HEK293 (cell line): ENCODE measurements at regions not wholly inside any gene's neighbourhood (a gene's known extent, or its start where the extent isn't known, plus 50 kb on each side); places are given as distances from the start of the nearest gene placed in this dataset.

Experiments
- CTCF ChIA-PET: fragments of 350-600 bp; formaldehyde crosslinking; extraction: SDS; loops from one replicate; lab custom pipeline; 2021; ENCODE audit warnings: antibody characterized with exemption; lab: Yijun Ruan, JAX
- POLR2A ChIA-PET: fragments of 300-600 bp; formaldehyde crosslinking; extraction: SDS; loops from one replicate; lab custom pipeline; 2020; ENCODE audit warnings: antibody characterized with exemption, inconsistent platforms; lab: Yijun Ruan, JAX
- H3K27ac ChIP-seq: fragments of 200-500 bp; sonication (Bioruptor generic); 2 replicates; pipeline ENCODE4 v1.5.1; 2014; ENCODE audit warnings: low read depth, low read length, control low read depth, inconsistent platforms; ENCODE audit errors: extremely low read depth
- H3K36me3 ChIP-seq, 2 experiments: fragments of 200-500 bp in 1 of 2; sonication (Bioruptor generic) in 1 of 2; 1 replicate in 1 of 2; 2 replicates in 1 of 2; pipeline ENCODE4 v1.5.1; 2014 to 2017; ENCODE audit warnings: inconsistent platforms in 2 of 2, low read length in 2 of 2; ENCODE audit not compliant: control insufficient read depth in 2 of 2, insufficient read depth in 1 of 2
- H3K4me1 ChIP-seq: fragments of 200-500 bp; sonication (Bioruptor generic); 2 replicates; pipeline ENCODE4 v1.5.1; 2014; ENCODE audit warnings: mild to moderate bottlenecking, low read length, inconsistent platforms; ENCODE audit not compliant: control insufficient read depth, insufficient read depth
- H3K4me3 ChIP-seq: 2 replicates; pipeline ENCODE4 v1.5.1; 2011; ENCODE audit warnings: low read depth, mild to moderate bottlenecking, control low read depth, low read length, moderate library complexity
- H3K9me3 ChIP-seq: fragments of 200-500 bp; sonication (Bioruptor generic); 2 replicates; pipeline ENCODE4 v1.5.1; 2014; ENCODE audit warnings: low read depth, low read length, inconsistent platforms; ENCODE audit not compliant: control insufficient read depth, insufficient read depth
- GLIS1 ChIP-seq: fragments of 450-650 bp; formaldehyde crosslinking; IDR thresholded peaks from 2 replicates; pipeline ENCODE4 v1.5.1; 2016; ENCODE audit warnings: missing biosample characterization, missing genetic modification characterization
- HOXA7 ChIP-seq: sonication (generic); formaldehyde crosslinking; IDR thresholded peaks from 2 replicates; pipeline ENCODE4 v1.8.1; 2022; ENCODE audit warnings: missing genetic modification reagents, borderline replicate concordance
- KLF9 ChIP-seq: fragments of 450-650 bp; formaldehyde crosslinking; IDR thresholded peaks from 2 replicates; pipeline ENCODE4 v1.5.1; 2016; ENCODE audit warnings: missing biosample characterization, missing genetic modification characterization, low read depth
- ZBTB17 ChIP-seq: fragments of 450-650 bp; formaldehyde crosslinking; IDR thresholded peaks from 2 replicates; pipeline ENCODE4 v1.5.1; 2016; ENCODE audit warnings: missing biosample characterization, missing genetic modification characterization
- ZBTB21 ChIP-seq: fragments of 450-650 bp; formaldehyde crosslinking; IDR thresholded peaks from 2 replicates; pipeline ENCODE4 v1.5.1; 2017; ENCODE audit warnings: missing biosample characterization, missing genetic modification characterization
- ZIC2 ChIP-seq: fragments of 450-650 bp; formaldehyde crosslinking; IDR thresholded peaks from 2 replicates; pipeline ENCODE4 v1.5.1; 2016; ENCODE audit warnings: missing biosample characterization, missing genetic modification characterization
- ZNF133 ChIP-seq: fragments of 450-650 bp; formaldehyde crosslinking; IDR thresholded peaks from 2 replicates; pipeline ENCODE4 v1.5.1; 2016; ENCODE audit warnings: missing biosample characterization, missing genetic modification characterization
- ZNF140 ChIP-seq: fragments of 450-650 bp; formaldehyde crosslinking; IDR thresholded peaks from 2 replicates; pipeline ENCODE4 v1.5.1; 2016; ENCODE audit warnings: missing biosample characterization, missing genetic modification characterization
- ZNF16 ChIP-seq: fragments of 450-650 bp; formaldehyde crosslinking; IDR thresholded peaks from 2 replicates; pipeline ENCODE4 v1.5.1; 2016; ENCODE audit warnings: low read depth, missing biosample characterization, missing genetic modification characterization
- ZNF174 ChIP-seq: fragments of 450-650 bp; formaldehyde crosslinking; IDR thresholded peaks from 2 replicates; pipeline ENCODE4 v1.5.0; 2017; ENCODE audit warnings: missing biosample characterization, mild to moderate bottlenecking, missing genetic modification characterization
- ZNF184 ChIP-seq: fragments of 450-650 bp; IDR thresholded peaks from 2 replicates; pipeline ENCODE4 v1.5.1; 2018; ENCODE audit warnings: missing biosample characterization, mild to moderate bottlenecking, missing genetic modification characterization
- ZNF19 ChIP-seq: fragments of 450-650 bp; formaldehyde crosslinking; IDR thresholded peaks from 2 replicates; pipeline ENCODE4; 2016; ENCODE audit warnings: missing biosample characterization, missing genetic modification characterization, low read depth
- ZNF24 ChIP-seq: fragments of 450-650 bp; formaldehyde crosslinking; IDR thresholded peaks from 2 replicates; pipeline ENCODE4 v1.5.1; 2016; ENCODE audit warnings: missing biosample characterization, missing genetic modification characterization
- ZNF324 ChIP-seq: fragments of 450-650 bp; formaldehyde crosslinking; IDR thresholded peaks from 2 replicates; pipeline ENCODE4 v1.5.1; 2016; ENCODE audit warnings: missing biosample characterization, missing genetic modification characterization
- ZNF350 ChIP-seq: fragments of 450-650 bp; formaldehyde crosslinking; IDR thresholded peaks from 2 replicates; pipeline ENCODE4 v1.5.0; 2017; ENCODE audit warnings: missing biosample characterization, mild to moderate bottlenecking, missing genetic modification characterization
- ZNF501 ChIP-seq: fragments of 450-650 bp; formaldehyde crosslinking; IDR thresholded peaks from 2 replicates; pipeline ENCODE4 v1.5.1; 2016; ENCODE audit warnings: missing biosample characterization, missing genetic modification characterization
- ZNF558 ChIP-seq: fragments of 450-650 bp; formaldehyde crosslinking; IDR thresholded peaks from 2 replicates; pipeline ENCODE4 v1.5.1; 2016; ENCODE audit warnings: missing biosample characterization, missing genetic modification characterization
- ZNF560 ChIP-seq: fragments of 450-650 bp; formaldehyde crosslinking; IDR thresholded peaks from 2 replicates; pipeline ENCODE4 v1.5.1; 2017; ENCODE audit warnings: missing biosample characterization, missing genetic modification characterization, borderline replicate concordance
- ZNF571 ChIP-seq: fragments of 450-650 bp; formaldehyde crosslinking; IDR thresholded peaks from 2 replicates; pipeline ENCODE4 v1.5.0; 2017; ENCODE audit warnings: missing biosample characterization, missing genetic modification characterization
- ZNF654 ChIP-seq: fragments of 450-650 bp; formaldehyde crosslinking; IDR thresholded peaks from 2 replicates; pipeline ENCODE4 v1.5.1; 2016; ENCODE audit warnings: low read depth, missing biosample characterization, missing genetic modification characterization
- ZNF670 ChIP-seq: fragments of 450-650 bp; formaldehyde crosslinking; IDR thresholded peaks from 2 replicates; pipeline ENCODE4 v1.5.1; 2016; ENCODE audit warnings: missing biosample characterization, missing genetic modification characterization, low read depth
- ZNF776 ChIP-seq: fragments of 450-650 bp; formaldehyde crosslinking; IDR thresholded peaks from 2 replicates; pipeline ENCODE4 v1.5.0; 2017; ENCODE audit warnings: missing biosample characterization, missing genetic modification characterization, borderline replicate concordance
- ZNF785 ChIP-seq: fragments of 450-650 bp; formaldehyde crosslinking; IDR thresholded peaks from 2 replicates; pipeline ENCODE4 v1.5.1; 2016; ENCODE audit warnings: missing biosample characterization, missing genetic modification characterization
- ZNF792 ChIP-seq: fragments of 450-650 bp; formaldehyde crosslinking; IDR thresholded peaks from 2 replicates; pipeline ENCODE4 v1.5.1; 2016; ENCODE audit warnings: missing biosample characterization, missing genetic modification characterization
- ZNF830 ChIP-seq: fragments of 450-650 bp; IDR thresholded peaks from 2 replicates; pipeline ENCODE4 v1.5.0; 2018; ENCODE audit warnings: missing biosample characterization, missing genetic modification characterization, low read depth, mild to moderate bottlenecking, moderate library complexity
- ZNF843 ChIP-seq: fragments of 450-650 bp; formaldehyde crosslinking; IDR thresholded peaks from 2 replicates; pipeline ENCODE4 v1.5.1; 2016; ENCODE audit warnings: missing biosample characterization, missing genetic modification characterization
- TF ChIP-seq, protein P1 (sequence below): fragments of 450-650 bp; formaldehyde crosslinking; IDR thresholded peaks from 2 replicates; pipeline ENCODE4 v1.5.1; 2016; ENCODE audit warnings: missing biosample characterization, missing genetic modification characterization, borderline replicate concordance
- TF ChIP-seq, protein P2 (sequence below): fragments of 450-650 bp; IDR thresholded peaks from 2 replicates; pipeline ENCODE4 v1.5.1; 2018; ENCODE audit warnings: missing biosample characterization, missing genetic modification characterization
- TF ChIP-seq, protein P3 (sequence below): fragments of 450-650 bp; formaldehyde crosslinking; conservative IDR thresholded peaks from 2 replicates; pipeline ENCODE4 v1.5.1; 2016; ENCODE audit warnings: low read depth, missing biosample characterization, missing genetic modification characterization

- TF ChIP-seq, protein P1, sequence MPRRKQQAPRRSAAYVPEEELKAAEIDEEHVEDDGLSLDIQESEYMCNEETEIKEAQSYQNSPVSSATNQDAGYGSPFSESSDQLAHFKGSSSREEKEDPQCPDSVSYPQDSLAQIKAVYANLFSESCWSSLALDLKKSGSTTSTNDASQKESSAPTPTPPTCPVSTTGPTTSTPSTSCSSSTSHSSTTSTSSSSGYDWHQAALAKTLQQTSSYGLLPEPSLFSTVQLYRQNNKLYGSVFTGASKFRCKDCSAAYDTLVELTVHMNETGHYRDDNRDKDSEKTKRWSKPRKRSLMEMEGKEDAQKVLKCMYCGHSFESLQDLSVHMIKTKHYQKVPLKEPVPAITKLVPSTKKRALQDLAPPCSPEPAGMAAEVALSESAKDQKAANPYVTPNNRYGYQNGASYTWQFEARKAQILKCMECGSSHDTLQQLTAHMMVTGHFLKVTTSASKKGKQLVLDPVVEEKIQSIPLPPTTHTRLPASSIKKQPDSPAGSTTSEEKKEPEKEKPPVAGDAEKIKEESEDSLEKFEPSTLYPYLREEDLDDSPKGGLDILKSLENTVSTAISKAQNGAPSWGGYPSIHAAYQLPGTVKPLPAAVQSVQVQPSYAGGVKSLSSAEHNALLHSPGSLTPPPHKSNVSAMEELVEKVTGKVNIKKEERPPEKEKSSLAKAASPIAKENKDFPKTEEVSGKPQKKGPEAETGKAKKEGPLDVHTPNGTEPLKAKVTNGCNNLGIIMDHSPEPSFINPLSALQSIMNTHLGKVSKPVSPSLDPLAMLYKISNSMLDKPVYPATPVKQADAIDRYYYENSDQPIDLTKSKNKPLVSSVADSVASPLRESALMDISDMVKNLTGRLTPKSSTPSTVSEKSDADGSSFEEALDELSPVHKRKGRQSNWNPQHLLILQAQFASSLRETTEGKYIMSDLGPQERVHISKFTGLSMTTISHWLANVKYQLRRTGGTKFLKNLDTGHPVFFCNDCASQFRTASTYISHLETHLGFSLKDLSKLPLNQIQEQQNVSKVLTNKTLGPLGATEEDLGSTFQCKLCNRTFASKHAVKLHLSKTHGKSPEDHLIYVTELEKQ, result no peak
- no peak for TF ChIP-seq ZBTB21 (tag by site-specific recombination)
- TF ChIP-seq, all 188 proteins: peak for 0
These were observed 522.9 kb upstream of the SLIT2 start (continued) for GRCh38 chr4:19728773-19729172.

GRCh38 chr4:19727141-19727540 lies 524.6 kb upstream of the SLIT2 start:
- Histone ChIP-seq H3K36me3 (no peaks in the 10 kb centered on the region), H3K4me3 (no peak overlapping the region), H3K9me3 (no peaks in the 10 kb centered on the region), H3K4me1 (no peaks in the 10 kb centered on the region), H3K27ac (no peak overlapping the region)
- ChIA-PET CTCF (interaction anchor here (0.6 kb wide), 1 partner anchor 80 kb away, joined by 3 read pairs; no protein-coding TSS in a partner anchor), POLR2A (no interaction called here)
- TF ChIP-seq ZNF558 (tag by site-specific recombination), result no peak
- no peak for TF ChIP-seq ZNF133 (tag by site-specific recombination)
- no peak for TF ChIP-seq ZNF184 (tag by site-specific recombination)
- no peak for TF ChIP-seq ZNF16 (tag by site-specific recombination)
- TF ChIP-seq, protein P2, sequence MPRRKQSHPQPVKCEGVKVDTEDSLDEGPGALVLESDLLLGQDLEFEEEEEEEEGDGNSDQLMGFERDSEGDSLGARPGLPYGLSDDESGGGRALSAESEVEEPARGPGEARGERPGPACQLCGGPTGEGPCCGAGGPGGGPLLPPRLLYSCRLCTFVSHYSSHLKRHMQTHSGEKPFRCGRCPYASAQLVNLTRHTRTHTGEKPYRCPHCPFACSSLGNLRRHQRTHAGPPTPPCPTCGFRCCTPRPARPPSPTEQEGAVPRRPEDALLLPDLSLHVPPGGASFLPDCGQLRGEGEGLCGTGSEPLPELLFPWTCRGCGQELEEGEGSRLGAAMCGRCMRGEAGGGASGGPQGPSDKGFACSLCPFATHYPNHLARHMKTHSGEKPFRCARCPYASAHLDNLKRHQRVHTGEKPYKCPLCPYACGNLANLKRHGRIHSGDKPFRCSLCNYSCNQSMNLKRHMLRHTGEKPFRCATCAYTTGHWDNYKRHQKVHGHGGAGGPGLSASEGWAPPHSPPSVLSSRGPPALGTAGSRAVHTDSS, result no peak
- TF ChIP-seq ZNF670 (tag by site-specific recombination), result no peak
- no peak for TF ChIP-seq ZIC2 (tag by site-specific recombination)
- no peak for TF ChIP-seq ZBTB17 (tag by site-specific recombination)
- TF ChIP-seq ZNF19 (tag by site-specific recombination), result no peak
- TF ChIP-seq ZNF843 (tag by site-specific recombination), result no peak
- no peak for TF ChIP-seq HOXA7 (CRISPR knock-in tag)

DNA sequence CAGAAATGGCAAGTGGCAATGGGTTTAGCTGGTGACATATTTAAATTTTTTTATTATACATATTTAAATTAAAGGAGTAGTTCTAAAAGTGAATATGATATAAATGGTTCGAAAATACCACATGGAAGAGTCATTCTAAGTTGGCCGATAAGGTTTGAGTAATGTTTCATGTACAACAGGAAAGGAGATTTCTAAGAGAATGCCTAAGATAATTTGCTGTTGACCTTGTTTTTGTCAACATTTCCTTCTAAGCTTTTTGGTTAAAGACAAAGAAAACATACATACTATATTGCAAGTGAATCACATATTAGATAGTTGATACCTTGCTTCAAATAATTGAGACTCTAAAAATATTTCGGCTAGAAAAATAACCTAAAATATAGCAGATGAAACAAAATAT lies 526.6 kb upstream of the SLIT2 start:
- ChIA-PET POLR2A (no interaction called here), CTCF (no interaction called here)
- TF ChIP-seq ZNF792 (no peak), ZNF324 (tag by site-specific recombination) (no peak), ZNF830 (no peak), ZNF174 (tag by site-specific recombination) (no peak), KLF9 (tag by site-specific recombination) (no peak), ZNF560 (tag by site-specific recombination) (no peak), ZNF785 (tag by site-specific recombination) (no peak), ZNF140 (tag by site-specific recombination) (no peak), ZNF776 (tag by site-specific recombination) (no peak), HOXA7 (CRISPR knock-in tag) (no peak), ZNF571 (no peak), ZNF501 (tag by site-specific recombination) (no peak), ZNF350 (tag by site-specific recombination) (no peak), GLIS1 (no peak), ZNF654 (tag by site-specific recombination) (no peak), ZNF24 (tag by site-specific recombination) (no peak)
- TF ChIP-seq, protein P3, sequence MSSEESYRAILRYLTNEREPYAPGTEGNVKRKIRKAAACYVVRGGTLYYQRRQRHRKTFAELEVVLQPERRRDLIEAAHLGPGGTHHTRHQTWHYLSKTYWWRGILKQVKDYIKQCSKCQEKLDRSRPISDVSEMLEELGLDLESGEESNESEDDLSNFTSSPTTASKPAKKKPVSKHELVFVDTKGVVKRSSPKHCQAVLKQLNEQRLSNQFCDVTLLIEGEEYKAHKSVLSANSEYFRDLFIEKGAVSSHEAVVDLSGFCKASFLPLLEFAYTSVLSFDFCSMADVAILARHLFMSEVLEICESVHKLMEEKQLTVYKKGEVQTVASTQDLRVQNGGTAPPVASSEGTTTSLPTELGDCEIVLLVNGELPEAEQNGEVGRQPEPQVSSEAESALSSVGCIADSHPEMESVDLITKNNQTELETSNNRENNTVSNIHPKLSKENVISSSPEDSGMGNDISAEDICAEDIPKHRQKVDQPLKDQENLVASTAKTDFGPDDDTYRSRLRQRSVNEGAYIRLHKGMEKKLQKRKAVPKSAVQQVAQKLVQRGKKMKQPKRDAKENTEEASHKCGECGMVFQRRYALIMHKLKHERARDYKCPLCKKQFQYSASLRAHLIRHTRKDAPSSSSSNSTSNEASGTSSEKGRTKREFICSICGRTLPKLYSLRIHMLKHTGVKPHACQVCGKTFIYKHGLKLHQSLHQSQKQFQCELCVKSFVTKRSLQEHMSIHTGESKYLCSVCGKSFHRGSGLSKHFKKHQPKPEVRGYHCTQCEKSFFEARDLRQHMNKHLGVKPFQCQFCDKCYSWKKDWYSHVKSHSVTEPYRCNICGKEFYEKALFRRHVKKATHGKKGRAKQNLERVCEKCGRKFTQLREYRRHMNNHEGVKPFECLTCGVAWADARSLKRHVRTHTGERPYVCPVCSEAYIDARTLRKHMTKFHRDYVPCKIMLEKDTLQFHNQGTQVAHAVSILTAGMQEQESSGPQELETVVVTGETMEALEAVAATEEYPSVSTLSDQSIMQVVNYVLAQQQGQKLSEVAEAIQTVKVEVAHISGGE (tag by site-specific recombination), result no peak

More for the DNA sequence above, 526.6 kb upstream of the SLIT2 start:
- H3K4me3 ChIP-seq, result no peak overlapping the region
- H3K36me3 ChIP-seq, result no peaks in the 10 kb centered on the region
- H3K4me1 ChIP-seq, result no peaks in the 10 kb centered on the region
- H3K9me3 ChIP-seq, result no peaks in the 10 kb centered on the region
- H3K27ac ChIP-seq, result no peak overlapping the region
